Activated naive CD4-positive, alpha-beta T cell treated with anti-CD3 and anti-CD28 coated beads, Interleukin-2, amount 50 U/mL, for 24 hours (primary cell): ENCODE measurements at regions not wholly inside any gene's neighbourhood (a gene's known extent, or its start where the extent isn't known, plus 50 kb on each side); places are given as distances from the start of the nearest gene placed in this dataset.

ENCODE experiments used
- H3K27ac Mint-ChIP-seq: one replicate; pipeline ENCODE4 v1.8.0; 2021; ENCODE audit warnings: mild to moderate bottlenecking, mixed read lengths
- H3K27me3 Mint-ChIP-seq: one replicate; pipeline ENCODE4 v1.8.0; 2021; ENCODE audit warnings: mixed read lengths
- H3K36me3 Mint-ChIP-seq: one replicate; pipeline ENCODE4 v1.8.0; 2021; ENCODE audit warnings: mixed read lengths
- H3K4me1 Mint-ChIP-seq: one replicate; pipeline ENCODE4 v1.8.0; 2021; ENCODE audit warnings: mixed read lengths
- H3K4me3 Mint-ChIP-seq: one replicate; pipeline ENCODE4 v1.8.0; 2021; ENCODE audit warnings: mild to moderate bottlenecking, mixed read lengths
- H3K9me3 Mint-ChIP-seq: one replicate; pipeline ENCODE4 v1.8.0; 2021; ENCODE audit warnings: mixed read lengths

- Mint-ChIP-seq H3K9me3 (no peaks in the 10 kb centered on the region), H3K27ac (no peak overlapping the region), H3K36me3 (no peaks in the 10 kb centered on the region), H3K27me3 (no peaks in the 10 kb centered on the region), H3K4me3 (no peak overlapping the region), H3K4me1 (no peaks in the 10 kb centered on the region)
These were observed 819.4 kb downstream of the DCDC2C start for GRCh38 chr2:4522498-4523421.

GRCh38 chr2:4527416-4527815 lies 824.0 kb downstream of the DCDC2C start:
- H3K9me3 Mint-ChIP-seq = no peaks in the 10 kb centered on the region
- no peaks in the 10 kb centered on the region for H3K36me3 Mint-ChIP-seq
- no peaks in the 10 kb centered on the region for H3K27me3 Mint-ChIP-seq
- no peaks in the 10 kb centered on the region for H3K4me1 Mint-ChIP-seq
- H3K27ac Mint-ChIP-seq = no peak overlapping the region
- H3K4me3 Mint-ChIP-seq = no peak overlapping the region

- H3K27ac Mint-ChIP-seq = no peak overlapping the region
- H3K27me3 Mint-ChIP-seq = no peaks in the 10 kb centered on the region
- H3K36me3 Mint-ChIP-seq = no peaks in the 10 kb centered on the region
- H3K4me1 Mint-ChIP-seq = no peaks in the 10 kb centered on the region
- no peak overlapping the region for H3K4me3 Mint-ChIP-seq
- no peaks in the 10 kb centered on the region for H3K9me3 Mint-ChIP-seq
These were observed 824.9 kb downstream of the DCDC2C start for GRCh38 chr2:4528246-4528645.

GRCh38 chr2:4528773-4529172 lies 825.4 kb downstream of the DCDC2C start:
- H3K4me1 Mint-ChIP-seq = no peaks in the 10 kb centered on the region
- no peak overlapping the region for H3K4me3 Mint-ChIP-seq
- H3K9me3 Mint-ChIP-seq = no peaks in the 10 kb centered on the region
- H3K27ac Mint-ChIP-seq = no peak overlapping the region
- no peaks in the 10 kb centered on the region for H3K36me3 Mint-ChIP-seq
- H3K27me3 Mint-ChIP-seq = no peaks in the 10 kb centered on the region

GRCh38 chr2:4529738-4530137 lies 826.4 kb downstream of the DCDC2C start:
- H3K4me3 Mint-ChIP-seq = no peak overlapping the region
- H3K27ac Mint-ChIP-seq = no peak overlapping the region
- no peaks in the 10 kb centered on the region for H3K36me3 Mint-ChIP-seq
- no peaks in the 10 kb centered on the region for H3K4me1 Mint-ChIP-seq
- no peaks in the 10 kb centered on the region for H3K27me3 Mint-ChIP-seq
- H3K9me3 Mint-ChIP-seq = no peaks in the 10 kb centered on the region

- H3K4me1 Mint-ChIP-seq = no peaks in the 10 kb centered on the region
- H3K9me3 Mint-ChIP-seq = no peaks in the 10 kb centered on the region
- H3K4me3 Mint-ChIP-seq = no peak overlapping the region
- H3K36me3 Mint-ChIP-seq = no peaks in the 10 kb centered on the region
- H3K27ac Mint-ChIP-seq = no peak overlapping the region
- no peaks in the 10 kb centered on the region for H3K27me3 Mint-ChIP-seq
These were observed 826.9 kb downstream of the DCDC2C start for GRCh38 chr2:4530231-4530630.

GRCh38 chr2:4533806-4534205 lies 830.4 kb downstream of the DCDC2C start:
- no peak overlapping the region for H3K4me3 Mint-ChIP-seq
- H3K27ac Mint-ChIP-seq = no peak overlapping the region
- H3K27me3 Mint-ChIP-seq = no peaks in the 10 kb centered on the region
- no peaks in the 10 kb centered on the region for H3K4me1 Mint-ChIP-seq
- no peaks in the 10 kb centered on the region for H3K9me3 Mint-ChIP-seq
- no peaks in the 10 kb centered on the region for H3K36me3 Mint-ChIP-seq

- H3K9me3 Mint-ChIP-seq = peaks cover 5% of the 10 kb centered on the region
- no peaks in the 10 kb centered on the region for H3K4me1 Mint-ChIP-seq
- H3K27ac Mint-ChIP-seq = no peak overlapping the region
- H3K4me3 Mint-ChIP-seq = no peak overlapping the region
- H3K36me3 Mint-ChIP-seq = no peaks in the 10 kb centered on the region
- no peaks in the 10 kb centered on the region for H3K27me3 Mint-ChIP-seq
These were observed 835.7 kb downstream of the DCDC2C start for GRCh38 chr2:4539121-4539520.

- no peaks in the 10 kb centered on the region for H3K27me3 Mint-ChIP-seq
- no peak overlapping the region for H3K27ac Mint-ChIP-seq
- no peaks in the 10 kb centered on the region for H3K36me3 Mint-ChIP-seq
- H3K4me3 Mint-ChIP-seq = no peak overlapping the region
- peaks cover 2% of the 10 kb centered on the region for H3K9me3 Mint-ChIP-seq
- H3K4me1 Mint-ChIP-seq = no peaks in the 10 kb centered on the region
These were observed 846.4 kb downstream of the DCDC2C start for GRCh38 chr2:4549666-4550210.

GRCh38 chr2:4551691-4552474 lies 848.5 kb downstream of the DCDC2C start:
- Mint-ChIP-seq H3K36me3 (no peaks in the 10 kb centered on the region), H3K9me3 (peaks cover 4% of the 10 kb centered on the region), H3K4me3 (no peak overlapping the region), H3K27ac (no peak overlapping the region), H3K27me3 (no peaks in the 10 kb centered on the region), H3K4me1 (no peaks in the 10 kb centered on the region)

GRCh38 chr2:4553241-4553640 lies 849.9 kb downstream of the DCDC2C start:
- H3K9me3 Mint-ChIP-seq = peaks cover 4% of the 10 kb centered on the region
- H3K27ac Mint-ChIP-seq = no peak overlapping the region
- H3K27me3 Mint-ChIP-seq = no peaks in the 10 kb centered on the region
- H3K4me3 Mint-ChIP-seq = no peak overlapping the region
- H3K4me1 Mint-ChIP-seq = no peaks in the 10 kb centered on the region
- H3K36me3 Mint-ChIP-seq = no peaks in the 10 kb centered on the region

- Mint-ChIP-seq H3K27ac (no peak overlapping the region), H3K9me3 (peaks cover 8% of the 10 kb centered on the region), H3K36me3 (no peaks in the 10 kb centered on the region), H3K27me3 (no peaks in the 10 kb centered on the region), H3K4me1 (no peaks in the 10 kb centered on the region), H3K4me3 (no peak overlapping the region)
These were observed 852.9 kb downstream of the DCDC2C start for GRCh38 chr2:4556135-4556896.

GRCh38 chr2:4561196-4561595 lies 857.8 kb downstream of the DCDC2C start:
- Mint-ChIP-seq H3K4me1 (no peaks in the 10 kb centered on the region), H3K36me3 (no peaks in the 10 kb centered on the region), H3K27me3 (no peaks in the 10 kb centered on the region), H3K27ac (no peak overlapping the region), H3K4me3 (no peak overlapping the region), H3K9me3 (peaks cover 10% of the 10 kb centered on the region)

GRCh38 chr2:4576075-4576474 lies 872.7 kb downstream of the DCDC2C start:
- H3K36me3 Mint-ChIP-seq = no peaks in the 10 kb centered on the region
- no peak overlapping the region for H3K27ac Mint-ChIP-seq
- H3K27me3 Mint-ChIP-seq = no peaks in the 10 kb centered on the region
- H3K9me3 Mint-ChIP-seq = peaks cover 12% of the 10 kb centered on the region
- H3K4me3 Mint-ChIP-seq = no peak overlapping the region
- no peaks in the 10 kb centered on the region for H3K4me1 Mint-ChIP-seq

GRCh38 chr2:4579977-4580376 lies 876.6 kb downstream of the DCDC2C start:
- Mint-ChIP-seq H3K9me3 (peaks cover 8% of the 10 kb centered on the region), H3K27ac (no peak overlapping the region), H3K4me3 (no peak overlapping the region)

More at GRCh38 chr2:4579977-4580376, 876.6 kb downstream of the DCDC2C start:
- H3K4me1 Mint-ChIP-seq = no peaks in the 10 kb centered on the region
- no peaks in the 10 kb centered on the region for H3K36me3 Mint-ChIP-seq
- no peaks in the 10 kb centered on the region for H3K27me3 Mint-ChIP-seq
